ENCODE measurements at regions not wholly inside any gene's neighbourhood (a gene's known extent, or its start where the extent isn't known, plus 50 kb on each side); places are given as distances from the start of the nearest gene placed in this dataset.
"Not testable (repeated sequence)": the region's sequence is repeated elsewhere in the genome, so short reads cannot be mapped to it uniquely, and the experiment has no call there.

- no peak for DNase-seq (ENCODE audit: low read depth in 2 of 2)
Measured at GRCh38 chr10:56469482-56469881, 108.4 kb upstream of the ZWINT start.

- no peak for DNase-seq (ENCODE audit: low read depth in 2 of 2)
Measured at GRCh38 chr10:56466005-56466404, 104.9 kb upstream of the ZWINT start.

- DNase-seq (ENCODE audit: low read depth in 2 of 2) = no peak
Measured at GRCh38 chr10:56449770-56450169, 88.7 kb upstream of the ZWINT start.

DNA sequence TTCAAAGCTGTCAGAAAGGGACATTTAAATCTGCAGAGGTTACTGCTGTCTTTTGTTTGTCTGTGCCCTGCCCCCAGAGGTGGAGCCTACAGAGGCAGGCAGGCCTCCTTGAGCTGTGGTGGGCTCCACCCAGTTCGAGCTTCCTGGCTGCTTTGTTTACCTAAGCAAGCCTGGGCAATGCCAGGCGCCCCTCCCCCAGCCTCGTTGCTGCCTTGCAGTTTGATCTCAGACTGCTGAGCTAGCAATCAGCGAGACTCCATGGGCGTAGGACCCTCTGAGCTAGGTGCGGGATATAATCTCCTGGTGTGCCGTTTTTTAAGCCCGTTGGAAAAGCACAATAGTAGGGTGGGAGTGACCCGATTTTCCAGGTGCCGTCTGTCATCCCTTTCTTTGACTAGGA is 86.6 kb upstream of the ZWINT start:
- DNase-seq (ENCODE audit: low read depth in 2 of 2) = not testable (repeated sequence)

- DNase-seq (ENCODE audit: low read depth in 2 of 2) = not testable (repeated sequence)
Measured at GRCh38 chr10:56441337-56441736, 80.3 kb upstream of the ZWINT start.

Measured in stimulated activated CD8-positive, alpha-beta memory T cell treated with anti-CD3 and anti-CD28 coated beads, Interleukin-15, amount 100 ng/mL, for 48 hours (primary cell).